PC-9 (cell line): ENCODE measurements at regions not wholly inside any gene's neighbourhood (a gene's known extent, or its start where the extent isn't known, plus 50 kb on each side); places are given as distances from the start of the nearest gene placed in this dataset.

ENCODE experiments used
- CTCF ChIP-seq: fragments of 200-600 bp; sonication (generic); conservative IDR thresholded peaks from 2 replicates; pipeline ENCODE4 v1.6.1; 2017; ENCODE audit warnings: mixed run types, antibody characterized with exemption, mild to moderate bottlenecking, moderate library complexity
- EZH2 ChIP-seq: fragments of 200-600 bp; sonication (generic); IDR thresholded peaks from 2 replicates; pipeline ENCODE4 v1.8.0; 2017; ENCODE audit warnings: antibody characterized with exemption, low read depth

GRCh38 chr2:118604371-118604770 is 243.1 kb downstream of the EN1 start:
- TF ChIP-seq CTCF (no peak), EZH2 (no peak)
